ENCODE measurements at regions not wholly inside any gene's neighbourhood (a gene's known extent, or its start where the extent isn't known, plus 50 kb on each side); places are given as distances from the start of the nearest gene placed in this dataset.

DNA sequence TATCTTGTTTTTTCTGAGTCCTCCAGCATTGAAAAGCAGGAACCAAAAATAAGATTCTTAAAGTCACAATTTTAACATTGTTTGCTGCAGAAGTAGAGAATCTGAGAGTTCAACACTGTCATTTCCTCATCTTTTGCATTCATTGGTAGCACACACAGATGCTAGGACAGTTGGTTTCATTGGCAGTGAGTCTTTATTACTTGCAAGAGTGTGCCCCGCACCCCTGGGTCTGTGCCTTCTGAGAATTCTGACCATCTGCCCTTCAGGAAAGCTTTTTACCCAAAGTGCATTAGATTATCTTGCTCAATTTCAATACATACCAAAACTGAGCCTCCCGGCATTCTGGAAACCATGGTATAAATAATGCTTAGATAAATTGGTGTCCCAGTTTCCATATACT, 247.7 kb upstream of the SLITRK1 start:
- no peak overlapping the region for H3K9ac ChIP-seq
- H2AFZ ChIP-seq = no peak overlapping the region
- H3F3A ChIP-seq (ENCODE audit: insufficient read depth) = no peaks in the 10 kb centered on the region
- no peaks in the 10 kb centered on the region for H3K4me1 ChIP-seq (ENCODE audit: insufficient read depth)
- no peaks in the 10 kb centered on the region for H4K20me1 ChIP-seq (ENCODE audit: insufficient read depth)
- H3K4me2 ChIP-seq (ENCODE audit: unreplicated experiment) = no peak overlapping the region
- H3K4me3 ChIP-seq = no peak overlapping the region
- 13 to 20% methylated on average over 2 of the region's 2 CpGs for WGBS, 2 experiments (ENCODE audit: low coverage in 1 of 2, low lambda C conversion rate in 2 of 2, missing lambda C conversion rate in 2 of 2)
- TF ChIP-seq EZH2phosphoT487 (IDR thresholded peaks at IDR 0.05; ENCODE audit: insufficient read depth, low read depth) (no peak), EZH2 (IDR thresholded peaks at IDR 0.05; ENCODE audit: insufficient read depth, poor library complexity, severe bottlenecking) (no peak)
- H3K36me3 ChIP-seq (ENCODE audit: low read depth) = no peaks in the 10 kb centered on the region
- in situ Hi-C loops (cut with MboI) = no loop called here
- no peaks in the 10 kb centered on the region for H3K9me2 ChIP-seq (ENCODE audit: insufficient read depth)
- no peaks in the 10 kb centered on the region for H3K27me3 ChIP-seq (replicated peaks; ENCODE audit: insufficient read depth)
- no peaks in the 10 kb centered on the region for H3K79me2 ChIP-seq (ENCODE audit: insufficient read depth)
- no peaks in the 10 kb centered on the region for H3K9me3 ChIP-seq (ENCODE audit: low read depth)
- no peak for DNase-seq
- H3K27ac ChIP-seq = no peak overlapping the region

DNA sequence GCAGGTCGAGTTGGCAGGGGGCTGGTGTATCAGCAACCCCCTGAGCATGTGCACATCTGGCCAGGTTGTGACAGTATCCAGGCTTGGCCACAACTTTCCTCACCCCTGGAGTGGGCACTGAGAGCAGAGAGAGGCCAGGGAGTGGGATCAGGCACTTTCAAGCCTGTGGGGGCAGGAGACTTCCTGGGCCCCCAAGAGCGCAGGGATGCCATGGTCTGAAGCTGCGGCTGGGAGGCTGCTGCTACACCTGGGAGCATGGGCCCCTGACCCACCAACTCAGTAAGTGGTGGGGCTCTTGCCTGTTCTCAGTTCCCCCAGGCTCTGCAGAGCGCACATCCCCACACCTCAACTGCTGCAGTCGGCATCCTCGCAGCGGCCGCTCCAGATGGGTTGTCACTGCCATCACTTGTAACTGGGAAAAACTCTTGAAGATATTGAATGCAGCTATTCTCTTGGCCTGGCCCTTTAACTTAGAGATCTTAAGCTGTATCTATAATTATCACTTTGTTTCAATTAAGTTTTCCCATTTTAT, 245.4 kb upstream of the SLITRK1 start:
- no peak for DNase-seq
- TF ChIP-seq EZH2 (IDR thresholded peaks at IDR 0.05; ENCODE audit: insufficient read depth, poor library complexity, severe bottlenecking) (no peak), EZH2phosphoT487 (IDR thresholded peaks at IDR 0.05; ENCODE audit: insufficient read depth, low read depth) (no peak)
- no peak overlapping the region for H3K4me2 ChIP-seq (ENCODE audit: unreplicated experiment)
- H3K9me3 ChIP-seq (ENCODE audit: low read depth) = no peaks in the 10 kb centered on the region
- H3F3A ChIP-seq (ENCODE audit: insufficient read depth) = no peaks in the 10 kb centered on the region
- H3K27me3 ChIP-seq (replicated peaks; ENCODE audit: insufficient read depth) = no peaks in the 10 kb centered on the region
- H3K4me1 ChIP-seq (ENCODE audit: insufficient read depth) = no peaks in the 10 kb centered on the region
- H3K4me3 ChIP-seq = no peak overlapping the region
- no peaks in the 10 kb centered on the region for H3K79me2 ChIP-seq (ENCODE audit: insufficient read depth)
- H3K36me3 ChIP-seq (ENCODE audit: low read depth) = no peaks in the 10 kb centered on the region
- H2AFZ ChIP-seq = no peak overlapping the region
- H3K9ac ChIP-seq = no peak overlapping the region
- H3K27ac ChIP-seq = no peak overlapping the region
- H3K9me2 ChIP-seq (ENCODE audit: insufficient read depth) = no peaks in the 10 kb centered on the region
- H4K20me1 ChIP-seq (ENCODE audit: insufficient read depth) = no peaks in the 10 kb centered on the region
- in situ Hi-C loops (cut with MboI) = no loop called here
- 68 to 69% methylated on average over 8 of the region's 8 CpGs for WGBS, 2 experiments (ENCODE audit: low coverage in 1 of 2, low lambda C conversion rate in 2 of 2, missing lambda C conversion rate in 2 of 2)

DNA sequence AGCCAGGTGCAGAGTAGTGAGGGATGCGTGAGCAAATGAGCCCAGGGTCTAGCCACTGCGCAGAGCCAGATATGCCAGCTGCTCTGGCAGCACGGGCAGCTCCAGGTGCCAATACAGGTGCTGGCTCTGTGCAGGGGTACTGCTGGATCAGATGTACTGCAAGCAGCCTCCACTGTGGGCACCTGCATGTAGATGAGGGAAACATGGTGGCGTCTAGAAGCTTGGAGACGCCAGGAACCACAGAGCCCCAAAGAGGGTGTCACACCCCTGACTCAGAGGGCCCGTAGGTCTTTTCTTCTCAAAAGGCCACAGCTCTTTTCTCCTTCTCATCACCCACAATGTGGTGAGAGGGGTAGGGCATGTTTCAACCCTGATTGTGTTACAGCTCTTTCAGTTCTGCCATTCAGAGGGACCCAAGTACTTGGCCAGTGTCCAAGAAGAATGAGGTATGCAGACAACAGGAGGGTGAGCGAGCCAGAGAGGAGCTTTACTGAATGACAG, 244.4 kb upstream of the SLITRK1 start:
- no peaks in the 10 kb centered on the region for H3K9me2 ChIP-seq (ENCODE audit: insufficient read depth)
- H3F3A ChIP-seq (ENCODE audit: insufficient read depth) = no peaks in the 10 kb centered on the region
- H2AFZ ChIP-seq = no peak overlapping the region
- no peaks in the 10 kb centered on the region for H3K27me3 ChIP-seq (replicated peaks; ENCODE audit: insufficient read depth)
- H3K9me3 ChIP-seq (ENCODE audit: low read depth) = no peaks in the 10 kb centered on the region
- no peaks in the 10 kb centered on the region for H3K36me3 ChIP-seq (ENCODE audit: low read depth)
- no peaks in the 10 kb centered on the region for H4K20me1 ChIP-seq (ENCODE audit: insufficient read depth)
- DNase-seq = no peak
- 22 to 23% methylated on average over 7 of the region's 7 CpGs for WGBS, 2 experiments (ENCODE audit: low coverage in 1 of 2, low lambda C conversion rate in 2 of 2, missing lambda C conversion rate in 2 of 2)
- H3K4me3 ChIP-seq = no peak overlapping the region
- no peak for TF ChIP-seq EZH2 (IDR thresholded peaks at IDR 0.05; ENCODE audit: insufficient read depth, poor library complexity, severe bottlenecking)
- TF ChIP-seq EZH2phosphoT487 (IDR thresholded peaks at IDR 0.05; ENCODE audit: insufficient read depth, low read depth) = no peak
- no peak overlapping the region for H3K27ac ChIP-seq
- in situ Hi-C loops (cut with MboI) = no loop called here
- H3K4me1 ChIP-seq (ENCODE audit: insufficient read depth) = no peaks in the 10 kb centered on the region
- H3K4me2 ChIP-seq (ENCODE audit: unreplicated experiment) = no peak overlapping the region
- no peaks in the 10 kb centered on the region for H3K79me2 ChIP-seq (ENCODE audit: insufficient read depth)
- no peak overlapping the region for H3K9ac ChIP-seq

DNA sequence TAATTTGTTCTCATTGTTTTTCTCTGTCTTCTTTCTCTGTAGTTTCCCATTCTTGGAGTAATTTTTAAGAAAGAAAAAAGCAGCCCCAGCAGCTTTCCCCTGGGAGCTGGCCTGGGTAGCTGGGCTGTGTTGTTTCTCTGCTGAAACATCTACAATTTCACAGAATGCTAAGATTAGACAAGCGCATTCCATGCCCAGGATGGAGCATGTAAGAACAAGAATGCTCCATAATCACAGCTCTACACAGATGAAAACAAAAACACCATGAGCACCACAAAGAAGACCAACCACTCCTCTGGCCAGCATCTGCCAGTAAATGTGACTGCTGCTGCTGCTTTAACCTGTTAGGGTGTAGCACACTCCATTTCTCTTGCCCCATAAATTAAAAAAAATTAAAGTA, 239.2 kb upstream of the SLITRK1 start:
- Histone ChIP-seq H4K20me1 (ENCODE audit: insufficient read depth) (no peaks in the 10 kb centered on the region), H3K27ac (no peak overlapping the region), H3K4me3 (no peak overlapping the region), H3K9me2 (ENCODE audit: insufficient read depth) (no peaks in the 10 kb centered on the region), H3K4me1 (ENCODE audit: insufficient read depth) (no peaks in the 10 kb centered on the region), H3K79me2 (ENCODE audit: insufficient read depth) (no peaks in the 10 kb centered on the region), H3K36me3 (ENCODE audit: low read depth) (no peaks in the 10 kb centered on the region), H3K4me2 (ENCODE audit: unreplicated experiment) (no peak overlapping the region), H3K9me3 (ENCODE audit: low read depth) (no peaks in the 10 kb centered on the region), H2AFZ (no peak overlapping the region), H3K9ac (no peak overlapping the region), H3F3A (ENCODE audit: insufficient read depth) (no peaks in the 10 kb centered on the region), H3K27me3 (replicated peaks; ENCODE audit: insufficient read depth) (no peaks in the 10 kb centered on the region)
- no peak for TF ChIP-seq EZH2 (IDR thresholded peaks at IDR 0.05; ENCODE audit: insufficient read depth, poor library complexity, severe bottlenecking)
- DNase-seq = no peak
- in situ Hi-C loops (cut with MboI) = no loop called here
- WGBS, 2 experiments (ENCODE audit: low coverage in 1 of 2, low lambda C conversion rate in 2 of 2, missing lambda C conversion rate in 2 of 2) = 6 to 14% methylated on average over 1 of the region's 1 CpG
